ENCODE measurements at regions not wholly inside any gene's neighbourhood (a gene's known extent, or its start where the extent isn't known, plus 50 kb on each side); places are given as distances from the start of the nearest gene placed in this dataset.
"Not testable (repeated sequence)": the region's sequence is repeated elsewhere in the genome, so short reads cannot be mapped to it uniquely, and the experiment has no call there.

DNA sequence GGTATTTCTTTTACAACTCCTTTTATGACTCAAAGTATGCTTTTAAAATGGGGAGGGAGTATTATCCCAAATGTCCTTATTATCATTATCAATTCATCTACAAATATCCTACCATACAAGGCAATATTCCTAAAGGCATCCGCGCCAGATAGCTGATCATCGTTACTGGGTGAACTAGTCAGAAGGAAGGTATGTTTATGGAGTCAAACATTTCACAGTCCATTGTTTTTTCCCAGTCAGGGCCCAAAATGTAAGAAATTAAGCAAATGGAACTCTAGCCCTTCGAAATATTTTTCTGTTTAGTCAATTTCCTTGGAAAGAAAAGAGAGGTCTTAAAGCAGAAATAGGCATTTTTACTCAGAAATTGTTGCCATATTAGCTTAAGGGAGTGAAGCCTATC is 188.5 kb upstream of the CCNG1 start:
- 88 to 97% methylated on average over 2 to 4 of the region's 4 CpGs for WGBS, 2 experiments
- Histone ChIP-seq H3K36me3 (ENCODE audit: control insufficient read depth, insufficient read depth, low read length) (no peaks in the 10 kb centered on the region), H3K4me3 (ENCODE audit: insufficient read depth, low read depth, low read length) (no peak overlapping the region), H3K27me3 (ENCODE audit: control insufficient read depth, insufficient read depth, low read length, poor library complexity, severe bottlenecking) (no peaks in the 10 kb centered on the region), H3K4me1 (ENCODE audit: control insufficient read depth, insufficient read depth, low read length) (no peaks in the 10 kb centered on the region), H3K27ac (ENCODE audit: insufficient read depth, low read depth, low read length, poor library complexity, severe bottlenecking) (no peak overlapping the region), H3K9me3 (ENCODE audit: control insufficient read depth, low read length) (no peaks in the 10 kb centered on the region)

GRCh38 chr5:163252950-163253349 is 184.4 kb upstream of the CCNG1 start:
- 77 to 82% methylated on average over 5 of the region's 5 CpGs for WGBS, 2 experiments
- Histone ChIP-seq H3K36me3 (ENCODE audit: control insufficient read depth, insufficient read depth, low read length) (no peaks in the 10 kb centered on the region), H3K27ac (ENCODE audit: insufficient read depth, low read depth, low read length, poor library complexity, severe bottlenecking) (no peak overlapping the region), H3K9me3 (ENCODE audit: control insufficient read depth, low read length) (no peaks in the 10 kb centered on the region), H3K4me3 (ENCODE audit: insufficient read depth, low read depth, low read length) (no peak overlapping the region), H3K27me3 (ENCODE audit: control insufficient read depth, insufficient read depth, low read length, poor library complexity, severe bottlenecking) (no peaks in the 10 kb centered on the region), H3K4me1 (ENCODE audit: control insufficient read depth, insufficient read depth, low read length) (no peaks in the 10 kb centered on the region)

- H3K4me1 ChIP-seq (ENCODE audit: control insufficient read depth, insufficient read depth, low read length), result no peaks in the 10 kb centered on the region
- H3K27ac ChIP-seq (ENCODE audit: insufficient read depth, low read depth, low read length, poor library complexity, severe bottlenecking), result no peak overlapping the region
- no peak overlapping the region for H3K4me3 ChIP-seq (ENCODE audit: insufficient read depth, low read depth, low read length)
- H3K36me3 ChIP-seq (ENCODE audit: control insufficient read depth, insufficient read depth, low read length), result no peaks in the 10 kb centered on the region
- H3K9me3 ChIP-seq (ENCODE audit: control insufficient read depth, low read length), result no peaks in the 10 kb centered on the region
- no peaks in the 10 kb centered on the region for H3K27me3 ChIP-seq (ENCODE audit: control insufficient read depth, insufficient read depth, low read length, poor library complexity, severe bottlenecking)
- 77 to 84% methylated on average over 2 of the region's 2 CpGs for WGBS, 2 experiments
These were observed 177.9 kb upstream of the CCNG1 start for GRCh38 chr5:163259495-163259894.

DNA sequence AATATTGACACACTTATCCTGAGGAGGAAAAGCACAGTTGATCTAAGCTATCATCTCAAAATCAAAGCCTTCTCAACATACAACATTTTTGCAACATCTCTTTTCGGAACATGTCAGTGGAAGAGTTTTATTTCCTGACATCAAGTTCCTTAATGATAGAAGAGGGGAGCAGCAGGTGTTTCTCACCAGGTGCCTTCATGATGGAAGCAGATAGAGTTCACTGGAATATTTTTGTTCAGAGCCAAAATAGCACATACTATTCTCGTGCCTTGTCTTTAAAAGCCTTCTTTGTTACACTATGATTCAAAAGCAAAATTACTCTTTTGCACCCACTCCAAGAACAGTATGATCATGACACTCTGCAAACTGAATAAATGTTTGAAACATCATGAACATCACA is 176.9 kb upstream of the CCNG1 start:
- WGBS, 2 experiments, result 87 to 92% methylated on average over 2 of the region's 2 CpGs
- Histone ChIP-seq H3K27ac (ENCODE audit: insufficient read depth, low read depth, low read length, poor library complexity, severe bottlenecking) (no peak overlapping the region), H3K9me3 (ENCODE audit: control insufficient read depth, low read length) (no peaks in the 10 kb centered on the region), H3K27me3 (ENCODE audit: control insufficient read depth, insufficient read depth, low read length, poor library complexity, severe bottlenecking) (no peaks in the 10 kb centered on the region), H3K36me3 (ENCODE audit: control insufficient read depth, insufficient read depth, low read length) (no peaks in the 10 kb centered on the region), H3K4me1 (ENCODE audit: control insufficient read depth, insufficient read depth, low read length) (no peaks in the 10 kb centered on the region), H3K4me3 (ENCODE audit: insufficient read depth, low read depth, low read length) (no peak overlapping the region)

GRCh38 chr5:163260961-163261360 is 176.4 kb upstream of the CCNG1 start:
- WGBS, 2 experiments, result no CpG with 5 or more reads among the region's 1 CpG
- no peak overlapping the region for H3K4me3 ChIP-seq (ENCODE audit: insufficient read depth, low read depth, low read length)
- no peaks in the 10 kb centered on the region for H3K4me1 ChIP-seq (ENCODE audit: control insufficient read depth, insufficient read depth, low read length)
- no peaks in the 10 kb centered on the region for H3K27me3 ChIP-seq (ENCODE audit: control insufficient read depth, insufficient read depth, low read length, poor library complexity, severe bottlenecking)
- no peaks in the 10 kb centered on the region for H3K36me3 ChIP-seq (ENCODE audit: control insufficient read depth, insufficient read depth, low read length)
- H3K9me3 ChIP-seq (ENCODE audit: control insufficient read depth, low read length), result no peaks in the 10 kb centered on the region
- H3K27ac ChIP-seq (ENCODE audit: insufficient read depth, low read depth, low read length, poor library complexity, severe bottlenecking), result no peak overlapping the region

DNA sequence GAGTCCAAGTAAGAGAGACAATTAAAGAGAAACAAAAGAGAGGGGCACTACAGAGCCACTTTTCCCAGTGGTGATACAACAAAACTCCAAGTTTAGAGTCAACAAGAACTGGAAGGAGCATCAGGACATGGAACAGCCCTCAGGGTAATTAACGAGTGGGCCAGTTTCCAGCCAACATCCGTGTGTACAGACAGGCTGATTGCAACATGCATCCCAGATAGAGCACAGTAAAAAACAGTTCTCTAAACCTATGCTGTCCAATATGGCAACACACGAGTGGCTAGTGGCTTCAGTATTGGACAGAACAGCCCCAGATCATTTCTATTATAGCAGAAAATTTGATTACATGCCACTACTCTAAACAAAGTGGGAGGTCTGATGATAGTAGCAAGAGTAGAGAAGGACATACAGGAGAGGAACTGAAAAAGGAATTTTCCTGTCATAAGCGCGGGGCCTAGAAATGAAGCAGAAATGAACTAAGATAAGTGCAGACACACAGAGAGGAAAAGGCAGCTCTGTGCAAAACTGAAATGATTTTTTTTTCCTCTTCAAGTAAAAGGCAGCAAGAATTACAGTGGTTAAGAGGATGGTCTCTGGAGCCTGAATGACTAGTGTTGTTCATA is 175.6 kb upstream of the CCNG1 start:
- 90 to 93% methylated on average over 5 of the region's 5 CpGs for WGBS, 2 experiments
- Histone ChIP-seq H3K9me3 (ENCODE audit: control insufficient read depth, low read length) (no peaks in the 10 kb centered on the region), H3K27me3 (ENCODE audit: control insufficient read depth, insufficient read depth, low read length, poor library complexity, severe bottlenecking) (no peaks in the 10 kb centered on the region), H3K4me1 (ENCODE audit: control insufficient read depth, insufficient read depth, low read length) (no peaks in the 10 kb centered on the region), H3K36me3 (ENCODE audit: control insufficient read depth, insufficient read depth, low read length) (no peaks in the 10 kb centered on the region), H3K27ac (ENCODE audit: insufficient read depth, low read depth, low read length, poor library complexity, severe bottlenecking) (no peak overlapping the region), H3K4me3 (ENCODE audit: insufficient read depth, low read depth, low read length) (no peak overlapping the region)

- H3K27ac ChIP-seq (ENCODE audit: insufficient read depth, low read depth, low read length, poor library complexity, severe bottlenecking); H3K4me3 ChIP-seq (ENCODE audit: insufficient read depth, low read depth, low read length); H3K27me3 ChIP-seq (ENCODE audit: control insufficient read depth, insufficient read depth, low read length, poor library complexity, severe bottlenecking); H3K36me3 ChIP-seq (ENCODE audit: control insufficient read depth, insufficient read depth, low read length); H3K9me3 ChIP-seq (ENCODE audit: control insufficient read depth, low read length); H3K4me1 ChIP-seq (ENCODE audit: control insufficient read depth, insufficient read depth, low read length): not testable (repeated sequence)
- 86 to 92% methylated on average over 4 of the region's 5 CpGs for WGBS, 2 experiments
These were observed 171.1 kb upstream of the CCNG1 start for GRCh38 chr5:163266249-163266648.

- H3K27ac ChIP-seq (ENCODE audit: insufficient read depth, low read depth, low read length, poor library complexity, severe bottlenecking), result no peak overlapping the region
- no peaks in the 10 kb centered on the region for H3K4me1 ChIP-seq (ENCODE audit: control insufficient read depth, insufficient read depth, low read length)
- H3K36me3 ChIP-seq (ENCODE audit: control insufficient read depth, insufficient read depth, low read length), result no peaks in the 10 kb centered on the region
- no peaks in the 10 kb centered on the region for H3K27me3 ChIP-seq (ENCODE audit: control insufficient read depth, insufficient read depth, low read length, poor library complexity, severe bottlenecking)
- H3K4me3 ChIP-seq (ENCODE audit: insufficient read depth, low read depth, low read length), result no peak overlapping the region
- no peaks in the 10 kb centered on the region for H3K9me3 ChIP-seq (ENCODE audit: control insufficient read depth, low read length)
These were observed 167.8 kb upstream of the CCNG1 start for GRCh38 chr5:163269624-163270023.

GRCh38 chr5:163276466-163276865 is 160.9 kb upstream of the CCNG1 start:
- Histone ChIP-seq H3K4me1 (ENCODE audit: control insufficient read depth, insufficient read depth, low read length) (no peaks in the 10 kb centered on the region), H3K9me3 (ENCODE audit: control insufficient read depth, low read length) (no peaks in the 10 kb centered on the region), H3K27me3 (ENCODE audit: control insufficient read depth, insufficient read depth, low read length, poor library complexity, severe bottlenecking) (no peaks in the 10 kb centered on the region), H3K27ac (ENCODE audit: insufficient read depth, low read depth, low read length, poor library complexity, severe bottlenecking) (no peak overlapping the region), H3K36me3 (ENCODE audit: control insufficient read depth, insufficient read depth, low read length) (no peaks in the 10 kb centered on the region), H3K4me3 (ENCODE audit: insufficient read depth, low read depth, low read length) (no peak overlapping the region)
- 94 to 97% methylated on average over 5 of the region's 5 CpGs for WGBS, 2 experiments

DNA sequence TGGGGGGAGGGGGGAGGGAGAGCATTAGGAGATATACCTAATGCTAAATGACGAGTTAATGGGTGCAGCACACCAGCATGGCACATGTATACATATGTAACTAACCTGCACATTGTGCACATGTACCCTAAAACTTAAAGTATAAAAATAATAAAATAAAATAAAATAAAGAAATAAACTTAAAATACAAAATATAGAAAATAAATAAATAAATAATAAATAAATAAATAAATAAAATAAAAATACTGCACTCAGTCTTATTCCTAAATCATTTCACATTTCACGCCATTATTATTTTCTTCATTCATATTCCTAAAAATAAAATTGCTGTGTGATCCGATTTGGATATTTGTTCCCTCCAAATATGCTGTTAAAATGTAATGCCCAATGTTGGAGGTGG is 156.5 kb upstream of the CCNG1 start:
- H3K27ac ChIP-seq (ENCODE audit: insufficient read depth, low read depth, low read length, poor library complexity, severe bottlenecking); H3K27me3 ChIP-seq (ENCODE audit: control insufficient read depth, insufficient read depth, low read length, poor library complexity, severe bottlenecking); H3K9me3 ChIP-seq (ENCODE audit: control insufficient read depth, low read length); H3K4me3 ChIP-seq (ENCODE audit: insufficient read depth, low read depth, low read length); H3K4me1 ChIP-seq (ENCODE audit: control insufficient read depth, insufficient read depth, low read length); H3K36me3 ChIP-seq (ENCODE audit: control insufficient read depth, insufficient read depth, low read length): not testable (repeated sequence)
- WGBS, 2 experiments, result 43 to 60% methylated on average over 1 of the region's 3 CpGs

- no peaks in the 10 kb centered on the region for H3K36me3 ChIP-seq (ENCODE audit: control insufficient read depth, insufficient read depth, low read length)
- H3K27ac ChIP-seq (ENCODE audit: insufficient read depth, low read depth, low read length, poor library complexity, severe bottlenecking), result no peak overlapping the region
- 95 to 100% methylated on average over 1 of the region's 1 CpG for WGBS, 2 experiments
- no peaks in the 10 kb centered on the region for H3K27me3 ChIP-seq (ENCODE audit: control insufficient read depth, insufficient read depth, low read length, poor library complexity, severe bottlenecking)
- no peaks in the 10 kb centered on the region for H3K4me1 ChIP-seq (ENCODE audit: control insufficient read depth, insufficient read depth, low read length)
- no peak overlapping the region for H3K4me3 ChIP-seq (ENCODE audit: insufficient read depth, low read depth, low read length)
- no peaks in the 10 kb centered on the region for H3K9me3 ChIP-seq (ENCODE audit: control insufficient read depth, low read length)
These were observed 155.9 kb upstream of the CCNG1 start for GRCh38 chr5:163281512-163281911.
